Glutamatergic neuron (in vitro differentiated cells): ENCODE measurements at regions not wholly inside any gene's neighbourhood (a gene's known extent, or its start where the extent isn't known, plus 50 kb on each side); places are given as distances from the start of the nearest gene placed in this dataset.

Experiments
- DNase-seq: peaks from one replicate; pipeline ENCODE4 v3.0.0; 2022
- H3K27ac Mint-ChIP-seq: one replicate; pipeline ENCODE4 v1.8.0; 2020; ENCODE audit warnings: mild to moderate bottlenecking, mixed read lengths, inconsistent platforms; ENCODE audit not compliant: unreplicated experiment
- H3K27me3 Mint-ChIP-seq: one replicate; pipeline ENCODE4 v1.8.0; 2020; ENCODE audit warnings: mild to moderate bottlenecking, moderate library complexity, mixed read lengths, inconsistent platforms; ENCODE audit not compliant: unreplicated experiment
- H3K36me3 Mint-ChIP-seq: one replicate; pipeline ENCODE4 v1.8.0; 2020; ENCODE audit warnings: mild to moderate bottlenecking, mixed read lengths, inconsistent platforms; ENCODE audit not compliant: unreplicated experiment
- H3K4me1 Mint-ChIP-seq: one replicate; pipeline ENCODE4 v1.8.0; 2020; ENCODE audit warnings: mild to moderate bottlenecking, low read depth, mixed read lengths, inconsistent platforms; ENCODE audit not compliant: unreplicated experiment
- H3K4me3 Mint-ChIP-seq: one replicate; pipeline ENCODE4 v1.8.0; 2020; ENCODE audit warnings: mild to moderate bottlenecking, mixed read lengths, inconsistent platforms; ENCODE audit not compliant: unreplicated experiment
- H3K9me3 Mint-ChIP-seq: one replicate; pipeline ENCODE4 v1.8.0; 2020; ENCODE audit warnings: mild to moderate bottlenecking, moderate library complexity, mixed read lengths, inconsistent platforms; ENCODE audit not compliant: unreplicated experiment
- TF ChIP-seq, protein P1 (sequence below): fragments of 200-600 bp; sonication (generic); IDR thresholded peaks from one replicate; pipeline ENCODE4 v1.5.0; 2021; ENCODE audit not compliant: partially characterized antibody, unreplicated experiment

DNA sequence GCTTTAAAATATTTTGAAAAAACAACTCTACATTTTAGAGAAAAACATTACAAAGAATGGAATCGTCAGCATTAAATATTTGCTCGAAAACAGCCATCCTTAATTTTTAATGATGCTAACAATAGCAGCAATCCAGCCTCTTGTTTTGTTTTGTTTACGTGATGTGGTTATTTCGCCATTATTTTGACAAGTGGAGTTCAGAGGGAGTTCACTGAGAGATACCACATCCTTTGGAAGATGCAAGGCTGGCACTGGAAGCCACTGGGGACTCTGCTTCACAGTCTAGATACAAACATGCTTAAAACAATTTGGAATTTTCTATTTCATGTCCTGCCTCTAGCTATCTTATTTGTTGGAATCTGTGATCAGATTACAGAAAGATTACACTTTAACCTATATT is 556.3 kb downstream of the PCDH17 start:
- Mint-ChIP-seq H3K9me3 (peaks cover 2% of the 10 kb centered on the region), H3K4me1 (peaks cover 5% of the 10 kb centered on the region), H3K36me3 (no peaks in the 10 kb centered on the region), H3K27me3 (no peaks in the 10 kb centered on the region), H3K4me3 (no peak overlapping the region), H3K27ac (no peak overlapping the region)
- TF ChIP-seq, protein P1, sequence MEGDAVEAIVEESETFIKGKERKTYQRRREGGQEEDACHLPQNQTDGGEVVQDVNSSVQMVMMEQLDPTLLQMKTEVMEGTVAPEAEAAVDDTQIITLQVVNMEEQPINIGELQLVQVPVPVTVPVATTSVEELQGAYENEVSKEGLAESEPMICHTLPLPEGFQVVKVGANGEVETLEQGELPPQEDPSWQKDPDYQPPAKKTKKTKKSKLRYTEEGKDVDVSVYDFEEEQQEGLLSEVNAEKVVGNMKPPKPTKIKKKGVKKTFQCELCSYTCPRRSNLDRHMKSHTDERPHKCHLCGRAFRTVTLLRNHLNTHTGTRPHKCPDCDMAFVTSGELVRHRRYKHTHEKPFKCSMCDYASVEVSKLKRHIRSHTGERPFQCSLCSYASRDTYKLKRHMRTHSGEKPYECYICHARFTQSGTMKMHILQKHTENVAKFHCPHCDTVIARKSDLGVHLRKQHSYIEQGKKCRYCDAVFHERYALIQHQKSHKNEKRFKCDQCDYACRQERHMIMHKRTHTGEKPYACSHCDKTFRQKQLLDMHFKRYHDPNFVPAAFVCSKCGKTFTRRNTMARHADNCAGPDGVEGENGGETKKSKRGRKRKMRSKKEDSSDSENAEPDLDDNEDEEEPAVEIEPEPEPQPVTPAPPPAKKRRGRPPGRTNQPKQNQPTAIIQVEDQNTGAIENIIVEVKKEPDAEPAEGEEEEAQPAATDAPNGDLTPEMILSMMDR: no peak
- no peak for DNase-seq

DNA sequence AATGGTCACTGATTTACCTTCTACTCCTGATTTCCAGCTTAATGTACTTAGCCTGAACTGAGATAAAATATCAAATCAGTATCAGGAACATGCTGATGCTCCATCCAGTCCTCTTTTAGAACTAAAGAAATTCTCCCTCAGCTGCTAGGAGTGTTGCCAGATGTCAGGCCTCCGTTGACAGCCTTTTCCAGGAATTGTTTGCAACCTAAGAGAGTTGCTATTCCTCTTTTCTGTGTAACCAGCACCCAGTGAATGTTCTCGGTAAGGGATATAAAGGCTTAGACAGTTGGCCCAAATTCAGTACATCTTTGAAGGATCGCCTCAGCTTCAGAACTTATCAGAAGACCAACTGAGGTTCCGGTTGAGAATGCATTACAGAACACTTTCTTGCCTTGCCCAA is 559.0 kb downstream of the PCDH17 start:
- Mint-ChIP-seq H3K36me3 (no peaks in the 10 kb centered on the region), H3K27ac (peak overlapping the region; percentile 43), H3K9me3 (peaks cover 2% of the 10 kb centered on the region), H3K27me3 (no peaks in the 10 kb centered on the region), H3K4me3 (no peak overlapping the region), H3K4me1 (peaks cover 5% of the 10 kb centered on the region)
- TF ChIP-seq, protein P1: no peak
- no peak for DNase-seq

DNA sequence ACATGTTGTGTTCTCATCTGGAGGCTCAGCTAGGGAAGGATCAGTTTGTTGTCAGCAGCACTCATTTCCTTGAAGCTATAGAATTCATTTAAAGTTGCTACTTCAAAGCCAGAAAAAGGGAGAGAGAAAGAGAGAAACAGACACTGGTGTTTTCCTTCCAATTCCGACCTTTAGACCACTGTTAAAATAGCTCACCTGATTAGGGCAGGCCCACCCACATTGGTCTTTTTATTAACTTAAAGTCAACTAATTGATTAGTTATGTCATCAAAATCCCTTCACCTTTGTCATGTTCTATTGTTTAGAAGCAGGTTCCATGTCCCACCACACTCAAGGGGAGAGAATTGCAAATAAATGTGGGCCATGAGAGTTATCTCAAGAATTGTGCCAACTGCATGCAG is 560.2 kb downstream of the PCDH17 start:
- no peaks in the 10 kb centered on the region for H3K27me3 Mint-ChIP-seq
- TF ChIP-seq, protein P1: no peak
- no peak overlapping the region for H3K4me3 Mint-ChIP-seq
- H3K4me1 Mint-ChIP-seq: peaks cover 5% of the 10 kb centered on the region
- no peak overlapping the region for H3K27ac Mint-ChIP-seq
- peaks cover 2% of the 10 kb centered on the region for H3K9me3 Mint-ChIP-seq
- no peaks in the 10 kb centered on the region for H3K36me3 Mint-ChIP-seq
- no peak for DNase-seq

DNA sequence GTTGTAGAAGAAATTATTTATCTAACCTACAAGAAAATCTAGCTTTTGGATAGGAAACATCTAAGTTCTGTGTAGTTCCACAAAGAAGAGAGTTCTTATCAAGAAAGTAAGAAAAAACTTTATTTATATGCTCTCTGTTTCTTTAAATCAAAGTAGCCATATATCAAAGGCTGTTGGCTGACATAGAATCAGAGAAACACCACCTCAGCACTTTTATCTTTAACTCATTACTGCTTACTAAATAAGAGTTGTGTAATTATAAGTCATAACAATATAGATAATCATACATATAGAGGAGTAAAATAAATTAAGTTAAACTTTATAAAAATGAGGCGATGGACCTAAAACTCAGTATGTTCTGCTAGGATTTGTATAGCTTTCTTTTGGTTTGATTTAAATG is 570.6 kb downstream of the PCDH17 start:
- no peak overlapping the region for H3K4me3 Mint-ChIP-seq
- H3K4me1 Mint-ChIP-seq: peaks cover 5% of the 10 kb centered on the region
- H3K36me3 Mint-ChIP-seq: no peaks in the 10 kb centered on the region
- no peaks in the 10 kb centered on the region for H3K27me3 Mint-ChIP-seq
- no peak for DNase-seq
- H3K9me3 Mint-ChIP-seq: no peaks in the 10 kb centered on the region
- H3K27ac Mint-ChIP-seq: no peak overlapping the region
- TF ChIP-seq, protein P1: no peak

DNA sequence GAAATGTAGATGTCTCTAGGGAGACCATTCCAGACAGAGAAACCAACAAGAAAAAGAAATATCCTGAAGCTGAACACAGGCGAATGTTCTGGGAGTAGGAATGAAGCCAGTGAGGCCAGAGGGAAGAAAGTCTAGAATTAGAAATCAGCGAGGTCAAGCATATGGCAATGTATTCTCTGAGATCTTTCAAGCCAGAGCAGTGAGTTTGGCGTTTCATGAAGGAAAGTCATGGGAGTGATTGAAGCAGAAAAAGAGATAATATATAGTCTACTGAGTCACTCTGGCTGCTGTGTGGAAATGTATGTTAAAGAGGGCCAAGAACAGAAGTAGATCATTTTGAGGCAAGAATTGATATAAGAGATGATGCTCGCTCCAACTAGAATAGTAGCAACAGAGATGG is 576.0 kb downstream of the PCDH17 start:
- Mint-ChIP-seq H3K9me3 (no peaks in the 10 kb centered on the region), H3K4me3 (no peak overlapping the region), H3K27me3 (no peaks in the 10 kb centered on the region), H3K4me1 (peaks cover 10% of the 10 kb centered on the region), H3K27ac (peak overlapping the region; percentile 0), H3K36me3 (no peaks in the 10 kb centered on the region)
- TF ChIP-seq, protein P1: no peak
- DNase-seq: no peak
